OCI-LY7 (cell line): ENCODE measurements at regions not wholly inside any gene's neighbourhood (a gene's known extent, or its start where the extent isn't known, plus 50 kb on each side); places are given as distances from the start of the nearest gene placed in this dataset.

Experiments used
- BruUV-seq: library from RNA; stranded (reverse); fragments of 400-500 nt; replicated peaks from 2 replicates; lab custom pipeline; 2021; lab: Mats Ljungman, UMichigan
- CTCF ChIA-PET: fragments of 300-600 bp; sonication (Branson Sonifier 250); formaldehyde crosslinking; loops from one replicate; lab custom pipeline; 2022; ENCODE audit warnings: antibody characterized with exemption; ENCODE audit not compliant: unreplicated experiment; lab: Charles Lee
- POLR2A ChIA-PET: fragments of 300-600 bp; sonication (Branson Sonifier 250); formaldehyde crosslinking; loops from one replicate; lab custom pipeline; 2022; ENCODE audit warnings: antibody characterized with exemption; lab: Charles Lee
- DNase-seq: peaks from one replicate; pipeline ENCODE4 v3.0.0-alpha.2; 2015; ENCODE audit warnings: low spot score
- H2AFZ ChIP-seq: fragments of 200-600 bp; sonication (generic), shearing (Covaris generic); 2 replicates; pipeline ENCODE4 v1.6.1; 2014; ENCODE audit warnings: mild to moderate bottlenecking, antibody characterized with exemption, low read length, moderate library complexity
- H3K27ac ChIP-seq: fragments of 200-600 bp; sonication (generic); 2 replicates; pipeline ENCODE4 v1.5.1; 2014; ENCODE audit warnings: mixed run types, low read depth, mild to moderate bottlenecking, moderate library complexity, low read length, inconsistent platforms; ENCODE audit not compliant: poor library complexity, severe bottlenecking
- H3K36me3 ChIP-seq: fragments of 200-600 bp; sonication (generic); 2 replicates; pipeline ENCODE4 v1.6.1; 2014; ENCODE audit warnings: mild to moderate bottlenecking, antibody characterized with exemption, low read length, moderate library complexity, mixed read lengths; ENCODE audit not compliant: insufficient read depth
- H3K4me1 ChIP-seq: fragments of 200-600 bp; sonication (generic); 2 replicates; pipeline ENCODE4 v1.5.1; 2014; ENCODE audit warnings: mild to moderate bottlenecking, low read length; ENCODE audit not compliant: insufficient read depth, poor library complexity, severe bottlenecking
- H3K4me2 ChIP-seq: fragments of 200-600 bp; sonication (generic); 2 replicates; pipeline ENCODE4 v1.6.1; 2014; ENCODE audit warnings: mild to moderate bottlenecking, low read length
- H3K4me3 ChIP-seq: fragments of 200-600 bp; sonication (generic); 2 replicates; pipeline ENCODE4 v1.5.1; 2014; ENCODE audit warnings: mild to moderate bottlenecking, low read depth, low read length; ENCODE audit not compliant: poor library complexity, severe bottlenecking
- H3K79me2 ChIP-seq: fragments of 200-600 bp; sonication (generic); 2 replicates; pipeline ENCODE4 v1.6.1; 2016; ENCODE audit warnings: low read depth, mild to moderate bottlenecking, low read length, moderate library complexity, mixed read lengths; ENCODE audit not compliant: insufficient read depth
- H3K9me2 ChIP-seq: fragments of 200-600 bp; sonication (generic); 2 replicates; pipeline ENCODE4 v1.6.1; 2016; ENCODE audit warnings: mild to moderate bottlenecking, low read length, mixed read lengths; ENCODE audit not compliant: insufficient read depth
- H3K9me3 ChIP-seq: fragments of 200-600 bp; sonication (generic); 2 replicates; pipeline ENCODE4 v1.6.1; 2014; ENCODE audit warnings: mild to moderate bottlenecking, mixed run types, low read length, mixed read lengths
- H4K20me1 ChIP-seq: fragments of 200-600 bp; sonication (generic); 2 replicates; pipeline ENCODE4 v1.6.1; 2014; ENCODE audit warnings: mild to moderate bottlenecking, antibody characterized with exemption, low read length, moderate library complexity, mixed read lengths; ENCODE audit not compliant: insufficient read depth
- EZH2phosphoT487 ChIP-seq: fragments of 200-600 bp; sonication (generic); IDR thresholded peaks from 2 replicates; pipeline ENCODE4 v1.6.1; 2018; ENCODE audit warnings: low read depth, borderline replicate concordance, mild to moderate bottlenecking, mixed run types, antibody characterized with exemption, low read length, moderate library complexity, mixed read lengths
- intact Hi-C: fragments of 100-400 bp; cut with micrococcal nuclease; formaldehyde crosslinking; loops from one replicate; pipeline ENCODE4 v1.10.0; 2022; ENCODE audit not compliant: unreplicated experiment
- TF ChIP-seq, protein P1 (sequence below): fragments of 200-600 bp; sonication (generic); conservative IDR thresholded peaks from 2 replicates; pipeline ENCODE4 v1.5.1; 2014; ENCODE audit warnings: mild to moderate bottlenecking, antibody characterized with exemption, low read length, moderate library complexity, mixed read lengths

GRCh38 chr18:30004965-30005364 is 1037.6 kb downstream of the DSC3 start:
- TF ChIP-seq, protein P1, sequence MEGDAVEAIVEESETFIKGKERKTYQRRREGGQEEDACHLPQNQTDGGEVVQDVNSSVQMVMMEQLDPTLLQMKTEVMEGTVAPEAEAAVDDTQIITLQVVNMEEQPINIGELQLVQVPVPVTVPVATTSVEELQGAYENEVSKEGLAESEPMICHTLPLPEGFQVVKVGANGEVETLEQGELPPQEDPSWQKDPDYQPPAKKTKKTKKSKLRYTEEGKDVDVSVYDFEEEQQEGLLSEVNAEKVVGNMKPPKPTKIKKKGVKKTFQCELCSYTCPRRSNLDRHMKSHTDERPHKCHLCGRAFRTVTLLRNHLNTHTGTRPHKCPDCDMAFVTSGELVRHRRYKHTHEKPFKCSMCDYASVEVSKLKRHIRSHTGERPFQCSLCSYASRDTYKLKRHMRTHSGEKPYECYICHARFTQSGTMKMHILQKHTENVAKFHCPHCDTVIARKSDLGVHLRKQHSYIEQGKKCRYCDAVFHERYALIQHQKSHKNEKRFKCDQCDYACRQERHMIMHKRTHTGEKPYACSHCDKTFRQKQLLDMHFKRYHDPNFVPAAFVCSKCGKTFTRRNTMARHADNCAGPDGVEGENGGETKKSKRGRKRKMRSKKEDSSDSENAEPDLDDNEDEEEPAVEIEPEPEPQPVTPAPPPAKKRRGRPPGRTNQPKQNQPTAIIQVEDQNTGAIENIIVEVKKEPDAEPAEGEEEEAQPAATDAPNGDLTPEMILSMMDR, result no peak
- no peak for TF ChIP-seq EZH2phosphoT487
- no peak for DNase-seq
- H3K4me1 ChIP-seq, result no peaks in the 10 kb centered on the region
- no peaks in the 10 kb centered on the region for H4K20me1 ChIP-seq
- no TSS peak for BruUV-seq
- H3K79me2 ChIP-seq, result no peaks in the 10 kb centered on the region
- no peak overlapping the region for H3K4me2 ChIP-seq
- H3K36me3 ChIP-seq, result no peaks in the 10 kb centered on the region
- H3K9me2 ChIP-seq, result no peaks in the 10 kb centered on the region
- no peaks in the 10 kb centered on the region for H3K9me3 ChIP-seq
- ChIA-PET CTCF (no interaction called here), POLR2A (no interaction called here)
- intact Hi-C loops, result no loop called here
- H2AFZ ChIP-seq, result no peak overlapping the region
- H3K27ac ChIP-seq, result no peak overlapping the region
- no peak overlapping the region for H3K4me3 ChIP-seq

DNA sequence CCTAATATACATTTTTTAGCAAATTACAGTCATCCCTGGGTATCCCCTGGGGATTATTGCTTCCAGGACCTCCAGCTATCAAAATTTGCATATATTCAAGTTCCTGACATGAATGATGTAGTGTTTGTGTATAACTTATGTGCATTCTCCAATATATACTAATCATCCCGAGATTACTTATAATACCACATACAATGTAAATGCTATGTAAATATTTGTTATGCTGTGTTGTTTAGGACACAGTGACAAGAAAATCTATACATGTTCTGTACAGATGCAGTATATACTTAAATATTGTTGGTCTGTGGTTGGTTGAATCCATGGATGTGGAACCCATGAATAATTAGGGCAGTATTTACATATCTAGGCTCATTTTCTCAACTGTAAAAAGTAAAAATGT is 1060.3 kb downstream of the DSC3 start:
- H3K79me2 ChIP-seq, result no peaks in the 10 kb centered on the region
- no peak overlapping the region for H2AFZ ChIP-seq
- CTCF ChIA-PET, result no interaction called here
- H3K27ac ChIP-seq, result no peak overlapping the region
- H3K9me2 ChIP-seq, result no peaks in the 10 kb centered on the region
- TF ChIP-seq, protein P1, result no peak
- no peak for TF ChIP-seq EZH2phosphoT487
- no peaks in the 10 kb centered on the region for H4K20me1 ChIP-seq
- H3K4me1 ChIP-seq, result no peaks in the 10 kb centered on the region
- no peaks in the 10 kb centered on the region for H3K9me3 ChIP-seq
- H3K4me3 ChIP-seq, result no peak overlapping the region
- intact Hi-C loops, result no loop called here
- POLR2A ChIA-PET, result no interaction called here
- no peak overlapping the region for H3K4me2 ChIP-seq
- BruUV-seq, result no TSS peak
- H3K36me3 ChIP-seq, result no peaks in the 10 kb centered on the region
- no peak for DNase-seq

- Histone ChIP-seq H3K4me1 (no peaks in the 10 kb centered on the region), H3K4me2 (no peak overlapping the region), H2AFZ (no peak overlapping the region), H3K27ac (no peak overlapping the region), H3K9me2 (no peaks in the 10 kb centered on the region), H4K20me1 (no peaks in the 10 kb centered on the region), H3K4me3 (no peak overlapping the region), H3K79me2 (no peaks in the 10 kb centered on the region), H3K9me3 (no peaks in the 10 kb centered on the region), H3K36me3 (no peaks in the 10 kb centered on the region)
- no peak for TF ChIP-seq EZH2phosphoT487
- ChIA-PET POLR2A (no interaction called here), CTCF (no interaction called here)
- no TSS peak for BruUV-seq
- intact Hi-C loops, result no loop called here
- DNase-seq, result no peak
Observed at GRCh38 chr18:29979881-29980280, 1062.7 kb downstream of the DSC3 start.
